Esophagus muscularis mucosa (tissue), 4 donors: ENCODE measurements at regions not wholly inside any gene's neighbourhood (a gene's known extent, or its start where the extent isn't known, plus 50 kb on each side); places are given as distances from the start of the nearest gene placed in this dataset.

Experiments used
- DNase-seq: peaks from one replicate; pipeline ENCODE4 v3.0.0-alpha.2; 2017; ENCODE audit errors: extremely low spot score
- H3K27ac ChIP-seq, 4 donors: fragments of 200-600 bp; sonication (generic); replicated peaks in 1 of 4; 1 replicate in 3 of 4; 2 replicates in 1 of 4; pipeline ENCODE4 v1.5.1; 2016 to 2019; ENCODE audit warnings: mild to moderate bottlenecking in 1 of 4
- H3K27me3 ChIP-seq, 4 donors: fragments of 200-600 bp; sonication (generic); one replicate each; pipeline versions ENCODE4 v1.5.1 to v1.6.0; 2016 to 2019
- H3K36me3 ChIP-seq, 4 donors: fragments of 200-600 bp; sonication (generic); one replicate each; pipeline ENCODE4 v1.5.1; 2016 to 2019
- H3K4me1 ChIP-seq, 4 donors: fragments of 200-600 bp; sonication (generic); one replicate each; pipeline ENCODE4 v1.5.1; 2016 to 2019
- H3K4me3 ChIP-seq, 4 donors: fragments of 200-600 bp; sonication (generic); 1 replicate in 2 of 4; 2 replicates in 2 of 4; pipeline ENCODE4 v1.5.1; 2016 to 2019; ENCODE audit warnings: mild to moderate bottlenecking in 4 of 4, moderate library complexity in 1 of 4
- H3K9me3 ChIP-seq, 4 donors: fragments of 200-600 bp; sonication (generic); 1 replicate in 3 of 4; 2 replicates in 1 of 4; pipeline ENCODE4 v1.5.1; 2016 to 2019
- CTCF ChIP-seq, 3 experiments: fragments of 200-600 bp in 2 of 3; fragments of 450-650 bp in 1 of 3; sonication (generic) in 2 of 3; IDR thresholded peaks; one replicate each; pipeline ENCODE4 v1.5.1; 2017 to 2019; ENCODE audit warnings: antibody characterized with exemption in 3 of 3, mild to moderate bottlenecking in 2 of 3, moderate library complexity in 1 of 3
- EP300 ChIP-seq: sonication (generic); formaldehyde crosslinking; IDR thresholded peaks from one replicate; pipeline ENCODE4 v1.6.1; 2017; ENCODE audit warnings: antibody characterized with exemption
- POLR2A ChIP-seq: fragments of 450-650 bp; IDR thresholded peaks from one replicate; pipeline ENCODE4 v1.6.1; 2017; ENCODE audit warnings: antibody characterized with exemption, moderate library complexity, mild to moderate bottlenecking, low read depth
- POLR2AphosphoS5 ChIP-seq, 2 donors: sonication (generic); formaldehyde crosslinking; IDR thresholded peaks; one replicate each; pipeline ENCODE4 v1.6.1; 2017; ENCODE audit warnings: antibody characterized with exemption in 2 of 2
- WGBS: methylation state at CpG from one replicate; pipeline ENCODE4 v1.1.5; 2018; 5-methylcytosine and 5-hydroxymethylcytosine counted together
- intact Hi-C: fragments of 100-400 bp; cut with DNase I; formaldehyde crosslinking; loops from one replicate; pipeline ENCODE4 v1.15.1; 2023

DNA sequence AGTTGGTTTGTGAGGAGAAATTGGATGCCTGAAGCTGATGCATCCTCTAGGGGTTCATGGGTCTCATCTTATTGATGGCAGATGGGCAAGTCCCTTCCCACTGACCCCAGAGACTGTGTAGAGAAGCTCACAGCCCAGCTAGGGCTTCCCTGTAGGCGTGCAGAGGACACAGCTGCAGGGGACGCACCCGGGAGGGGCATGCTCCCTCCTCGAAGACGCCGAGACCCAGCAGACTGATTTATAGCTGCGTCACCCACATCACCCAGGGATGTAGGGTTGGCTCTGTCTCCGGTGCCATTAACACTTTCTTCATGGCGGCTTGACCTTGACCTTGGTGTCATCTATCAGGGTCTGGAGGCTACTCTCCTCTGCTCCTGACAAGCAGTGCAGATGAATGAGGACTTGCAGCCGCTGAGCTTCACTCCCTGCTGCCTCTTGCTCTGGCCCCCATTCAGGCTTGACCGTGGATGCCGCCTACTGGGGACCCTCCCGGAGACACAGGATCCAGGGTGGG lies 549.7 kb downstream of the TCERG1L start:
- H3K4me1 ChIP-seq = no peaks in the 10 kb centered on the region
- peaks cover 0 to 44% (median 0%) of the 10 kb centered on the region in 4 donors for H3K27me3 ChIP-seq
- no peak overlapping the region for H3K27ac ChIP-seq
- H3K4me3 ChIP-seq = no peak overlapping the region
- no peaks in the 10 kb centered on the region for H3K36me3 ChIP-seq
- H3K9me3 ChIP-seq = peaks cover 0 to 12% (median 0%) of the 10 kb centered on the region in 4 donors
- 20% methylated on average over 12 of the region's 13 CpGs for WGBS
- no peak for DNase-seq
- intact Hi-C loops = no loop called here
- TF ChIP-seq POLR2AphosphoS5 (IDR thresholded peaks at IDR 0.05) (no peak), POLR2A (no peak), CTCF (IDR thresholded peaks at IDR 0.05) (no peak), EP300 (no peak)

- H3K4me3 ChIP-seq = no peak overlapping the region
- 66% methylated on average over 6 of the region's 6 CpGs for WGBS
- peaks cover 0 to 44% (median 0%) of the 10 kb centered on the region in 4 donors for H3K27me3 ChIP-seq
- H3K4me1 ChIP-seq = no peaks in the 10 kb centered on the region
- peaks cover 0 to 17% (median 2%) of the 10 kb centered on the region in 4 donors for H3K9me3 ChIP-seq
- no peak for DNase-seq
- no peak for TF ChIP-seq POLR2AphosphoS5 (IDR thresholded peaks at IDR 0.05)
- no peak for TF ChIP-seq POLR2A
- TF ChIP-seq CTCF (IDR thresholded peaks at IDR 0.05) = no peak
- no peak for TF ChIP-seq EP300
- no peak overlapping the region for H3K27ac ChIP-seq
- intact Hi-C loops = no loop called here
- no peaks in the 10 kb centered on the region for H3K36me3 ChIP-seq
Observed at GRCh38 chr10:130762491-130762890, 549.0 kb downstream of the TCERG1L start.

- H3K4me1 ChIP-seq = no peaks in the 10 kb centered on the region
- H3K9me3 ChIP-seq = peaks cover 0 to 23% (median 6%) of the 10 kb centered on the region in 4 donors
- peaks cover 0 to 44% (median 0%) of the 10 kb centered on the region in 4 donors for H3K27me3 ChIP-seq
- intact Hi-C loops = no loop called here
- DNase-seq = no peak
- TF ChIP-seq POLR2A = no peak
- no peak for TF ChIP-seq POLR2AphosphoS5 (IDR thresholded peaks at IDR 0.05)
- no peak for TF ChIP-seq CTCF (IDR thresholded peaks at IDR 0.05)
- no peak for TF ChIP-seq EP300
- H3K27ac ChIP-seq = no peak overlapping the region
- 85% methylated on average over 6 of the region's 6 CpGs for WGBS
- no peaks in the 10 kb centered on the region for H3K36me3 ChIP-seq
- H3K4me3 ChIP-seq = no peak overlapping the region
Observed at GRCh38 chr10:130763071-130763470, 548.5 kb downstream of the TCERG1L start.

DNA sequence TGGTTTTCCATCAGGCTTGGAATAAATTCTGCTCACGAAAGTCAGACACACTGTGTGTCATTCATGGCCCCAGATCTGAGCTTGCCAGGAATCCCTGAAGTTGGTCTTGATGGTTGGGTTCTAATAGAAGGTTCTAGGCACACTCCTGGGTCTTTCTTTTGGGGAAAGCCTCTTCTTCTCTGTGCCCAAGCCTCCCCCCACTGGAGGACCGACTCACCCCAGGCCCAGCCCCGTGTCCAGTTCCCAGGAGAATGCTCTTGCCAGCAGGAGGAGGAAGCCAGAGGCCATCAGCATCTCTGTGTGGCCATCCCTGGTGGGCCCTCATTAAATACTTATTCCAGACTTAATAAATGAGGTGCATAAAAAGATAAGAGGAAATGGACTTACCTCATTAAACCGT lies 548.0 kb downstream of the TCERG1L start:
- WGBS = 70% methylated on average over 4 of the region's 4 CpGs
- no peak for DNase-seq
- no peak overlapping the region for H3K4me3 ChIP-seq
- no peaks in the 10 kb centered on the region for H3K36me3 ChIP-seq
- H3K27ac ChIP-seq = no peak overlapping the region
- no peaks in the 10 kb centered on the region for H3K4me1 ChIP-seq
- peaks cover 0 to 44% (median 0%) of the 10 kb centered on the region in 4 donors for H3K27me3 ChIP-seq
- TF ChIP-seq POLR2AphosphoS5 (IDR thresholded peaks at IDR 0.05) (no peak), CTCF (IDR thresholded peaks at IDR 0.05) (no peak), EP300 (no peak), POLR2A (no peak)
- H3K9me3 ChIP-seq = peaks cover 0 to 27% (median 10%) of the 10 kb centered on the region in 4 donors
- intact Hi-C loops = no loop called here

DNA sequence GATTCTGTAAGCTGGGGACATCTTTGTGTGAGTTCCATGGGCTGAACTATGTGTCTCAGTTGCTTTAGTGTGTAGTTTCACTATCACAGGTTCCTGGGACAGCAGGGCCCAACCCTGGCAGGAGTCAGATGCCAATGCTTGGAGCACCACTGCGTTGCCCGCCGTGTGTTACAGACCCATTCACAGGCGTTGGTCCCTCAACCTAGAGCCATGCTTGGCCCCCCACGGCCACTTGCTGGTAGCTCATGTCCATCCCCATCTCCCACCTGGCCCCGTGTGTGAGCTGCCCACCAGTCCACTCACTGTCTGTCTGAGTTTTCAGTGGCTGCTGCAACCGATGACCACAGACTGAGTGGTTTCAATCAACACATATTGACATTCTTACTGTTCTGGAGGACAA lies 546.9 kb downstream of the TCERG1L start:
- TF ChIP-seq POLR2A (no peak), POLR2AphosphoS5 (IDR thresholded peaks at IDR 0.05) (no peak), CTCF (IDR thresholded peaks at IDR 0.05) (no peak), EP300 (no peak)
- DNase-seq = no peak
- 75% methylated on average over 7 of the region's 7 CpGs for WGBS

More for the DNA sequence above, 546.9 kb downstream of the TCERG1L start:
- H3K4me1 ChIP-seq = no peaks in the 10 kb centered on the region
- no peak overlapping the region for H3K4me3 ChIP-seq
- intact Hi-C loops = no loop called here
- H3K27me3 ChIP-seq = peaks cover 0 to 50% (median 0%) of the 10 kb centered on the region in 4 donors
- no peaks in the 10 kb centered on the region for H3K36me3 ChIP-seq
- H3K9me3 ChIP-seq = peaks cover 0 to 27% (median 11%) of the 10 kb centered on the region in 4 donors
- H3K27ac ChIP-seq = no peak overlapping the region
